HCT116 (cell line): ENCODE measurements at regions not wholly inside any gene's neighbourhood (a gene's known extent, or its start where the extent isn't known, plus 50 kb on each side); places are given as distances from the start of the nearest gene placed in this dataset.

Experiments
- ATAC-seq: fragments of 200-7000 bp; cut with Tn5 transposase; 2 replicates; pipeline ENCODE4 v1.9.1; 2020; ENCODE audit warnings: mild to moderate bottlenecking, moderate library complexity
- BruUV-seq: library from RNA; stranded (reverse); fragments of 400-500 nt; replicated peaks from 2 replicates; lab custom pipeline; 2021; lab: Mats Ljungman, UMichigan
- CTCF ChIA-PET: fragments of 300-600 bp; sonication (Branson Sonifier 250); formaldehyde crosslinking; loops from one replicate; lab custom pipeline; 2021; ENCODE audit warnings: antibody characterized with exemption; lab: Charles Lee
- POLR2A ChIA-PET: fragments of 300-600, 350-600 bp; sonication (Branson Sonifier 250); formaldehyde crosslinking; loops from one replicate; lab custom pipeline; 2021; ENCODE audit warnings: antibody characterized with exemption; lab: Charles Lee
- RAD21 ChIA-PET, 2 experiments: fragments of 300-600 bp; sonication (Branson Sonifier 250); formaldehyde crosslinking; loops; one replicate each; lab custom pipeline; 2023; ENCODE audit warnings: low total read pairs in 2 of 2; ENCODE audit not compliant: uncharacterized antibody in 2 of 2, unreplicated experiment in 2 of 2, low non-redundant PET in 1 of 2; lab: Charles Lee
- DNase-seq: peaks from one replicate; pipeline ENCODE4 v3.0.0-alpha.2; 2010; ENCODE audit warnings: low read depth, low spot score
- H2AFZ ChIP-seq: fragments of 200-600 bp; shearing (Covaris generic), sonication (generic); 2 replicates; pipeline ENCODE4 v1.6.1; 2017; ENCODE audit warnings: low read depth, mixed run types, mixed read lengths, antibody characterized with exemption, low read length; ENCODE audit not compliant: poor library complexity, severe bottlenecking
- H3K27ac ChIP-seq: 2 replicates; pipeline ENCODE4 v1.5.1; 2012; ENCODE audit warnings: low read depth, low read length
- H3K27me3 ChIP-seq: fragments of 200-600 bp; sonication (generic); 2 replicates; pipeline ENCODE4 v1.6.1; 2016; ENCODE audit warnings: mixed run types, low read length, mixed read lengths; ENCODE audit not compliant: insufficient read depth
- H3K36me3 ChIP-seq, 2 experiments: fragments of 200-500 bp in 1 of 2; fragments of 200-600 bp in 1 of 2; sonication (Bioruptor generic) in 1 of 2; sonication (generic) in 1 of 2; 2 replicates each; pipeline versions ENCODE4 v1.5.1 to v1.6.1; 2014 to 2016; ENCODE audit warnings: low read length in 2 of 2, inconsistent platforms in 1 of 2, mixed read lengths in 1 of 2, mixed run types in 1 of 2; ENCODE audit not compliant: insufficient read depth in 2 of 2, control insufficient read depth in 1 of 2
- H3K4me1 ChIP-seq, 2 experiments: fragments of 200-600 bp in 1 of 2; sonication (generic) in 1 of 2; 2 replicates each; pipeline versions ENCODE4 v1.5.1 to v1.6.1; 2012 to 2017; ENCODE audit warnings: low read length in 2 of 2, inconsistent platforms in 1 of 2, mild to moderate bottlenecking in 1 of 2, mixed read lengths in 1 of 2, mixed run types in 1 of 2, moderate library complexity in 1 of 2; ENCODE audit not compliant: insufficient read depth in 2 of 2, control insufficient read depth in 1 of 2
- H3K4me2 ChIP-seq: fragments of 200-600 bp; sonication (generic); 2 replicates; pipeline ENCODE4 v1.6.1; 2017; ENCODE audit warnings: mixed run types, low read length, mixed read lengths
- H3K4me3 ChIP-seq, 2 experiments: fragments of 200-600 bp in 1 of 2; sonication (generic) in 1 of 2; replicated peaks in 1 of 2; 2 replicates each; pipeline ENCODE4 v1.5.1; 2011 to 2016; ENCODE audit warnings: low read length in 2 of 2, control low read depth in 1 of 2, low read depth in 1 of 2, mild to moderate bottlenecking in 1 of 2, mixed read lengths in 1 of 2, mixed run types in 1 of 2
- H3K79me2 ChIP-seq: fragments of 200-600 bp; sonication (generic); 2 replicates; pipeline ENCODE4 v1.6.1; 2017; ENCODE audit warnings: mild to moderate bottlenecking, mixed run types, low read length, moderate library complexity, mixed read lengths; ENCODE audit not compliant: insufficient read depth
- H3K9ac ChIP-seq: fragments of 200-600 bp; sonication (generic); 2 replicates; pipeline ENCODE4 v1.6.1; 2016; ENCODE audit warnings: low read length, mixed read lengths
- H3K9me2 ChIP-seq: fragments of 200-600 bp; sonication (generic), shearing (Covaris generic); 2 replicates; pipeline ENCODE4 v1.6.1; 2017; ENCODE audit warnings: mixed run types, mild to moderate bottlenecking, moderate library complexity; ENCODE audit not compliant: insufficient read depth
- H3K9me3 ChIP-seq, 2 experiments: fragments of 200-500 bp in 1 of 2; fragments of 200-600 bp in 1 of 2; sonication (Bioruptor generic) in 1 of 2; sonication (generic) in 1 of 2; 2 replicates each; pipeline ENCODE4 v1.6.1; 2014 to 2017; ENCODE audit warnings: low read length in 2 of 2, mixed read lengths in 2 of 2, inconsistent platforms in 1 of 2, low read depth in 1 of 2, mild to moderate bottlenecking in 1 of 2, mixed run types in 1 of 2, moderate library complexity in 1 of 2; ENCODE audit not compliant: control insufficient read depth in 1 of 2, insufficient read depth in 1 of 2
- H4K20me1 ChIP-seq: fragments of 200-600 bp; sonication (generic), shearing (Covaris generic); 2 replicates; pipeline ENCODE4 v1.6.1; 2017; ENCODE audit warnings: mixed run types, mild to moderate bottlenecking, moderate library complexity; ENCODE audit not compliant: insufficient read depth
- CEBPB ChIP-seq: IDR thresholded peaks from 2 replicates; pipeline ENCODE4 v1.6.1; 2012; ENCODE audit warnings: low read depth
- CTCF ChIP-seq, 3 experiments: fragments of 200-600 bp in 1 of 3; sonication (generic) in 1 of 3; IDR thresholded peaks in 2 of 3; conservative IDR thresholded peaks in 1 of 3; 2 replicates each; pipeline ENCODE4 v1.5.1; 2012 to 2017; ENCODE audit warnings: low read depth in 2 of 3, low read length in 2 of 3, antibody characterized with exemption in 1 of 3, borderline replicate concordance in 1 of 3, control low read depth in 1 of 3, mild to moderate bottlenecking in 1 of 3, mixed read lengths in 1 of 3, mixed run types in 1 of 3, moderate library complexity in 1 of 3; ENCODE audit not compliant: insufficient read depth in 1 of 3
- ELF1 ChIP-seq: IDR thresholded peaks from 2 replicates; pipeline ENCODE4 v1.6.1; 2012; ENCODE audit warnings: low read depth, borderline replicate concordance
- JUND ChIP-seq: IDR thresholded peaks from 2 replicates; pipeline ENCODE4 v1.6.1; 2012
- POLR2A ChIP-seq: IDR thresholded peaks from 2 replicates; pipeline ENCODE4 v1.7.0; 2011; ENCODE audit warnings: borderline replicate concordance; ENCODE audit not compliant: insufficient read depth, insufficient read length; ENCODE audit errors: extremely low read depth
- RAD21 ChIP-seq: IDR thresholded peaks from 2 replicates; pipeline ENCODE4 v1.6.1; 2012; ENCODE audit warnings: low read depth, mild to moderate bottlenecking
- SRF ChIP-seq: IDR thresholded peaks from 2 replicates; pipeline ENCODE4 v1.6.1; 2012; ENCODE audit warnings: low read depth
- TCF7L2 ChIP-seq: IDR thresholded peaks from 2 replicates; pipeline ENCODE4 v1.7.0; 2011; ENCODE audit warnings: borderline replicate concordance, inconsistent platforms; ENCODE audit not compliant: insufficient read depth, insufficient read length; ENCODE audit errors: extremely low read depth
- YY1 ChIP-seq: IDR thresholded peaks from 2 replicates; pipeline ENCODE4 v1.6.1; 2011; ENCODE audit warnings: low read length, low read depth, moderate library complexity, mild to moderate bottlenecking; ENCODE audit not compliant: insufficient replicate concordance; ENCODE audit errors: extremely low read depth
- intact Hi-C: fragments of 100-400 bp; cut with micrococcal nuclease; formaldehyde crosslinking; loops from 2 replicates; pipeline ENCODE4 v1.10.0; 2022
- TF ChIP-seq, protein P1 (sequence below): IDR thresholded peaks from 2 replicates; pipeline ENCODE4 v1.6.1; 2012; ENCODE audit warnings: low read depth

- H3K9me3 ChIP-seq: no peaks in the 10 kb centered on the region
- RAD21 ChIA-PET: no interaction called here
- no peak for TF ChIP-seq YY1
- TF ChIP-seq POLR2A: no peak
- TF ChIP-seq SRF: no peak
- TF ChIP-seq TCF7L2: no peak
- TF ChIP-seq RAD21: no peak
- TF ChIP-seq JUND: no peak
- TF ChIP-seq ELF1: no peak
- TF ChIP-seq CEBPB: no peak
- TF ChIP-seq, protein P1, sequence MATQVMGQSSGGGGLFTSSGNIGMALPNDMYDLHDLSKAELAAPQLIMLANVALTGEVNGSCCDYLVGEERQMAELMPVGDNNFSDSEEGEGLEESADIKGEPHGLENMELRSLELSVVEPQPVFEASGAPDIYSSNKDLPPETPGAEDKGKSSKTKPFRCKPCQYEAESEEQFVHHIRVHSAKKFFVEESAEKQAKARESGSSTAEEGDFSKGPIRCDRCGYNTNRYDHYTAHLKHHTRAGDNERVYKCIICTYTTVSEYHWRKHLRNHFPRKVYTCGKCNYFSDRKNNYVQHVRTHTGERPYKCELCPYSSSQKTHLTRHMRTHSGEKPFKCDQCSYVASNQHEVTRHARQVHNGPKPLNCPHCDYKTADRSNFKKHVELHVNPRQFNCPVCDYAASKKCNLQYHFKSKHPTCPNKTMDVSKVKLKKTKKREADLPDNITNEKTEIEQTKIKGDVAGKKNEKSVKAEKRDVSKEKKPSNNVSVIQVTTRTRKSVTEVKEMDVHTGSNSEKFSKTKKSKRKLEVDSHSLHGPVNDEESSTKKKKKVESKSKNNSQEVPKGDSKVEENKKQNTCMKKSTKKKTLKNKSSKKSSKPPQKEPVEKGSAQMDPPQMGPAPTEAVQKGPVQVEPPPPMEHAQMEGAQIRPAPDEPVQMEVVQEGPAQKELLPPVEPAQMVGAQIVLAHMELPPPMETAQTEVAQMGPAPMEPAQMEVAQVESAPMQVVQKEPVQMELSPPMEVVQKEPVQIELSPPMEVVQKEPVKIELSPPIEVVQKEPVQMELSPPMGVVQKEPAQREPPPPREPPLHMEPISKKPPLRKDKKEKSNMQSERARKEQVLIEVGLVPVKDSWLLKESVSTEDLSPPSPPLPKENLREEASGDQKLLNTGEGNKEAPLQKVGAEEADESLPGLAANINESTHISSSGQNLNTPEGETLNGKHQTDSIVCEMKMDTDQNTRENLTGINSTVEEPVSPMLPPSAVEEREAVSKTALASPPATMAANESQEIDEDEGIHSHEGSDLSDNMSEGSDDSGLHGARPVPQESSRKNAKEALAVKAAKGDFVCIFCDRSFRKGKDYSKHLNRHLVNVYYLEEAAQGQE: no peak
- no peak for TF ChIP-seq CTCF (IDR thresholded peaks at IDR 0.05 in 2 of 3, conservative IDR thresholded peaks at IDR 0.05 in 1 of 3; ENCODE audit: borderline replicate concordance in 1 of 3, insufficient read depth in 1 of 3, low read depth in 2 of 3, low read length in 2 of 3)
- no peak overlapping the region for H2AFZ ChIP-seq
- H3K9ac ChIP-seq: no peak overlapping the region
- H3K79me2 ChIP-seq: no peaks in the 10 kb centered on the region
- H4K20me1 ChIP-seq: no peaks in the 10 kb centered on the region
- no TSS peak for BruUV-seq
- ATAC-seq (no peak), DNase-seq (no peak)
- H3K27ac ChIP-seq: no peak overlapping the region
- no peak overlapping the region for H3K4me3 ChIP-seq
- no peak overlapping the region for H3K4me2 ChIP-seq
- no peaks in the 10 kb centered on the region for H3K4me1 ChIP-seq
- intact Hi-C loops: no loop called here
- CTCF ChIA-PET: no interaction called here
- no peaks in the 10 kb centered on the region for H3K36me3 ChIP-seq
- POLR2A ChIA-PET: no interaction called here
- no peaks in the 10 kb centered on the region for H3K9me2 ChIP-seq
- no peaks in the 10 kb centered on the region for H3K27me3 ChIP-seq
These were observed 130.2 kb downstream of the IFI44 start for GRCh38 chr1:78779831-78780230.
